Sigmoid colon (tissue), 6 donors: ENCODE measurements at regions not wholly inside any gene's neighbourhood (a gene's known extent, or its start where the extent isn't known, plus 50 kb on each side); places are given as distances from the start of the nearest gene placed in this dataset.

Experiments used
- DNase-seq: peaks from one replicate; pipeline ENCODE4 v3.0.0-alpha.2; 2019
- H3K27ac ChIP-seq, 4 donors: fragments of 200-600 bp; sonication (generic); one replicate each; pipeline ENCODE4 v1.5.1; 2016 to 2019; ENCODE audit warnings: mild to moderate bottlenecking in 1 of 4
- H3K27me3 ChIP-seq, 3 donors: fragments of 200-600 bp; sonication (generic); one replicate each; pipeline ENCODE4 v1.5.1; 2019; ENCODE audit warnings: mild to moderate bottlenecking in 1 of 3
- H3K36me3 ChIP-seq, 4 donors: fragments of 200-600 bp; sonication (generic); one replicate each; pipeline ENCODE4 v1.5.1; 2016 to 2019
- H3K4me1 ChIP-seq, 4 donors: fragments of 200-600 bp; sonication (generic); one replicate each; pipeline ENCODE4 v1.5.1; 2017 to 2019
- H3K4me3 ChIP-seq, 4 donors: fragments of 200-600 bp; sonication (generic); one replicate each; pipeline ENCODE4 v1.5.1; 2017 to 2019; ENCODE audit warnings: mild to moderate bottlenecking in 2 of 4, moderate library complexity in 1 of 4
- H3K9me3 ChIP-seq, 4 donors: fragments of 200-600 bp in 3 of 4; sonication (generic) in 3 of 4; one replicate each; pipeline versions ENCODE4 v1.5.1 to v1.6.1; 2013 to 2019
- EP300 ChIP-seq, 4 donors: sonication (generic); formaldehyde crosslinking; IDR thresholded peaks; one replicate each; pipeline ENCODE4 v1.6.1; 2017; ENCODE audit warnings: antibody characterized with exemption in 4 of 4
- POLR2A ChIP-seq, 2 donors: fragments of 450-650 bp; IDR thresholded peaks; one replicate each; pipeline ENCODE4 v1.6.1; 2016; ENCODE audit warnings: antibody characterized with exemption in 2 of 2, mild to moderate bottlenecking in 2 of 2, moderate library complexity in 2 of 2
- POLR2AphosphoS5 ChIP-seq, 4 donors: sonication (generic); formaldehyde crosslinking; IDR thresholded peaks; one replicate each; pipeline ENCODE4 v1.6.1; 2017; ENCODE audit warnings: antibody characterized with exemption in 4 of 4
- WGBS, 2 donors: extraction: QIAGEN DNeasy Blood & Tissue Kit; methylation state at CpG; one replicate each; pipeline ENCODE4 v1.1.7; 2013; 5-methylcytosine and 5-hydroxymethylcytosine counted together
- intact Hi-C: fragments of 100-400 bp; cut with DNase I; formaldehyde crosslinking; loops from one replicate; pipeline ENCODE4 v1.15.1; 2023
- TF ChIP-seq, protein P1 (sequence below), 4 experiments: fragments of 450-650 bp in 3 of 4; fragments of 200-600 bp in 1 of 4; IDR thresholded peaks; one replicate each; pipeline ENCODE4 v1.5.1; 2016 to 2019; ENCODE audit warnings: antibody characterized with exemption in 4 of 4, mild to moderate bottlenecking in 3 of 4, moderate library complexity in 2 of 4
- donor health status: healthy with polysubstance abuse.
- donor health status: healthy.

DNA sequence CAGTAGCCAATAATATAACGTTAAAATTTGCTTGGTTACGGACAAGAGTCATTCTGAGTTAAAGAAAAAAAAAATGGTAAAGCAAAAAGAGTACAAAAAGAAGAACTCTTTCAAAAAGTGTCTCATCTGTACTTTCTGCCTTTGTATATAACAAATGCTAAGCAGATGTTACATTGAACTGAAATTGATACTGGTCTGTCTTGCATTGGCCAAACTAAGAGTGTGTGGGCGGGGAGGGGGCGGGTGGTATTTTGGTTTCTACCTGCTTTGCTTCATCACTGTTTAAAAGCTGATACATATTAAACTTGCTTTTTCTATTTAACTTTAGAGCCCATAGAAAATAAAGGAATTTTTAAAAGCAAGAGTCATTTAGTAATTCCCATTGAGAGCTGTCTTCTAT, 215.0 kb upstream of the THBS1 start:
- Histone ChIP-seq H3K4me1 (peaks cover 0 to 8% (median 3%) of the 10 kb centered on the region in 4 donors), H3K9me3 (no peaks in the 10 kb centered on the region), H3K4me3 (no peak overlapping the region), H3K27ac (no peak overlapping the region), H3K27me3 (no peaks in the 10 kb centered on the region), H3K36me3 (no peaks in the 10 kb centered on the region)
- DNase-seq = no peak
- TF ChIP-seq EP300 (IDR thresholded peaks at IDR 0.05) = no peak
- intact Hi-C loops = no loop called here
- WGBS, 2 donors = 87% methylated on average over 4 of the region's 4 CpGs

DNA sequence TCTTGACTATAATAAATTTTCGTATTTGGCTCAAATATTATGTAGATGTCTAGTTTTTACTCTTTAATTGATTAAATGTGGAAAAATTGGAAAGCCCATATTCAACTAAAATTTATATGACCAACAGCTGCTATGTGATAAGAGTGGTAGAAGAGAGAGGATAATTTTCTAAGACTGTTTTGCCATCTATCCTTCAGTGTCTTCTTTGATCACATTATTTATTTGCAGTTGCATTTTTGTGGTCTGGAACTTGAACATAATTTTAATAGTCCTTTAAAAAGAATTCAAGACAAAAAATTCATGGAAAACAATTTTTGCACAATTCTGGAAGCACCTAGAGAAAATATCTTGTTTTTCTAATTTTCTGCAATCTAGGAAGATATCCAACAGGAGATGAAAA, 213.3 kb upstream of the THBS1 start:
- H3K27me3 ChIP-seq = no peaks in the 10 kb centered on the region
- DNase-seq = no peak
- no peak for TF ChIP-seq POLR2A (IDR thresholded peaks at IDR 0.05)
- TF ChIP-seq, protein P1, sequence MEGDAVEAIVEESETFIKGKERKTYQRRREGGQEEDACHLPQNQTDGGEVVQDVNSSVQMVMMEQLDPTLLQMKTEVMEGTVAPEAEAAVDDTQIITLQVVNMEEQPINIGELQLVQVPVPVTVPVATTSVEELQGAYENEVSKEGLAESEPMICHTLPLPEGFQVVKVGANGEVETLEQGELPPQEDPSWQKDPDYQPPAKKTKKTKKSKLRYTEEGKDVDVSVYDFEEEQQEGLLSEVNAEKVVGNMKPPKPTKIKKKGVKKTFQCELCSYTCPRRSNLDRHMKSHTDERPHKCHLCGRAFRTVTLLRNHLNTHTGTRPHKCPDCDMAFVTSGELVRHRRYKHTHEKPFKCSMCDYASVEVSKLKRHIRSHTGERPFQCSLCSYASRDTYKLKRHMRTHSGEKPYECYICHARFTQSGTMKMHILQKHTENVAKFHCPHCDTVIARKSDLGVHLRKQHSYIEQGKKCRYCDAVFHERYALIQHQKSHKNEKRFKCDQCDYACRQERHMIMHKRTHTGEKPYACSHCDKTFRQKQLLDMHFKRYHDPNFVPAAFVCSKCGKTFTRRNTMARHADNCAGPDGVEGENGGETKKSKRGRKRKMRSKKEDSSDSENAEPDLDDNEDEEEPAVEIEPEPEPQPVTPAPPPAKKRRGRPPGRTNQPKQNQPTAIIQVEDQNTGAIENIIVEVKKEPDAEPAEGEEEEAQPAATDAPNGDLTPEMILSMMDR (IDR thresholded peaks at IDR 0.05) = no peak
- no peak for TF ChIP-seq POLR2AphosphoS5 (IDR thresholded peaks at IDR 0.05)
- no peak for TF ChIP-seq EP300 (IDR thresholded peaks at IDR 0.05)
- no peaks in the 10 kb centered on the region for H3K36me3 ChIP-seq
- 91 to 92% methylated on average over 1 of the region's 1 CpG for WGBS, 2 donors
- no peak overlapping the region for H3K27ac ChIP-seq
- H3K4me1 ChIP-seq = peaks cover 0 to 8% (median 3%) of the 10 kb centered on the region in 4 donors
- peaks cover 0 to 8% (median 3%) of the 10 kb centered on the region in 4 donors for H3K9me3 ChIP-seq
- no peak overlapping the region for H3K4me3 ChIP-seq
- intact Hi-C loops = no loop called here

DNA sequence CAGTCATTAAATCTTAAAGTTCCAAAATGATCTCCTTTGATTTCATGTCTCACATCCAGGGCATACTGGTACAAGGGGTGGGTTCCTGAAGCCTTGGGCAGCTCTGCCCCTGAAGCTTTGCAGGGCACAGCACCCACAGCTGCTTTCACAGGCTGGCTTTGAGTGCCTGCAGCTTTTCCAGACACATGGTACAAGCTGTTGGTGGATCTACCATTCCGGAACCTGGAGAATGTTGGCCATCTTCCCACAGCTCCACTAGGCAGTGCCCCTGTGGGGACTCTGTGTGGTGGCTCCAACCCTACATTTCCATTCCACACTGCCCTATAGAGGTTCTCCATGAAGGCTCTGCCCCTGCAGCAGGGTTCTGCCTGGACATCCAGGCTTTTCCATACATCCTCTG, 211.1 kb upstream of the THBS1 start:
- TF ChIP-seq POLR2AphosphoS5 (IDR thresholded peaks at IDR 0.05) (no peak), EP300 (IDR thresholded peaks at IDR 0.05) (no peak), POLR2A (IDR thresholded peaks at IDR 0.05) (no peak)
- TF ChIP-seq, protein P1 (IDR thresholded peaks at IDR 0.05) = no peak
- Histone ChIP-seq H3K4me1 (no peaks in the 10 kb centered on the region), H3K27ac (no peak overlapping the region), H3K9me3 (peaks cover 0 to 8% (median 3%) of the 10 kb centered on the region in 4 donors), H3K36me3 (no peaks in the 10 kb centered on the region), H3K27me3 (no peaks in the 10 kb centered on the region), H3K4me3 (no peak overlapping the region)
- intact Hi-C loops = no loop called here
- 96% methylated on average over 1 of the region's 1 CpG for WGBS, 2 donors
- DNase-seq = no peak

DNA sequence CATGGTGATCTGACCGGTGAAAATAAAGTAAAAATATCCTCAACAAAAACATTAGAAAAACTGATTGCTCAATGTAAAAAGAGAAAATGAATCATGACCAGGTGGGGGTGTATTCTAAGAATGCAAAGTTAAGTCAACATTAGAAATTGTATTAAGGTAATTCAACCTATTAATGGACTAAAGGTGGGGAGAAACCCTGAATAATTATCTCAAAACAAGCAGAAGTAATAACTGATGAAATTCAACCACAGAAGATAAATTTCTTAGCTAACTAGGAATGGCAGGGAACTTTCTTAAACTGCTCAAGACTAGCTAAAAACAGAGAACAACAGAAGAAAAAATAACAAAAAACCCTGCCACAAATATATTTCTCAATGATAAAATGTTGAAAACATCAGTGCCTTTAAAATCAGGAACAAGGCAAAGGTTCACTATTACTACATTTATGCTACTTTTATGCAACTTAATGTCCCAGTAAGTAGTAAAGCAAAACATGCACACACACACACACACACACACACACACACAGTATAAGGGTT, 204.4 kb upstream of the THBS1 start:
- Histone ChIP-seq H3K36me3 (no peaks in the 10 kb centered on the region), H3K9me3 (peaks cover 0 to 5% (median under 1%) of the 10 kb centered on the region in 4 donors), H3K27me3 (no peaks in the 10 kb centered on the region), H3K4me1 (no peaks in the 10 kb centered on the region), H3K27ac (peak overlapping the region in 1 of 4 donors; percentile 1), H3K4me3 (no peak overlapping the region)
- no peak for DNase-seq
- TF ChIP-seq EP300 (IDR thresholded peaks at IDR 0.05) (no peak), POLR2AphosphoS5 (IDR thresholded peaks at IDR 0.05) (no peak), POLR2A (IDR thresholded peaks at IDR 0.05) (no peak)
- TF ChIP-seq, protein P1 (IDR thresholded peaks at IDR 0.05) = no peak
- WGBS, 2 donors = 90 to 94% methylated on average over 1 of the region's 1 CpG
- intact Hi-C loops = no loop called here

DNA sequence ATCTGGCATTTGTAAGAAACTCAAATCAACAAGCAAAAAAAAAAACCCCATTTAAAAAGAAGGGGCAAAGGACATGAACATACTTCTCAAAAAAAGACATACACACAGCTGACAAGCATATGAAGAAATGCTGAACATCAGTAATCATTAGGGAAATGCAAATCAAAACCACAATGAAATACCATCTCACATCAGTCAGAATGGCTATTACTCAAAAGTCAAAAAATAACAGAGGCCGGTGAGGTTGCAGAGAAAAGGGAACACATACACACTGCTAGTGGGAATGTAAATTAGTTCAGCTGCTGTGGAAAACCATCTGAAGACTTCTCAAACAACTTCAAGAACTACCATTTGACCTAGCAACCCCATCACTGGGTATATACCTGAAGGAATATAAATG, 199.4 kb upstream of the THBS1 start:
- no peak overlapping the region for H3K27ac ChIP-seq
- no peak overlapping the region for H3K4me3 ChIP-seq
- H3K36me3 ChIP-seq = no peaks in the 10 kb centered on the region
- H3K4me1 ChIP-seq = no peaks in the 10 kb centered on the region
- intact Hi-C loops = loop anchor here (10.0 kb wide), 1 partner anchor 57 kb away; no protein-coding TSS in a partner anchor
- no peaks in the 10 kb centered on the region for H3K9me3 ChIP-seq
- DNase-seq = no peak
- TF ChIP-seq EP300 (IDR thresholded peaks at IDR 0.05) = no peak
- TF ChIP-seq POLR2AphosphoS5 (IDR thresholded peaks at IDR 0.05) = no peak
- TF ChIP-seq POLR2A (IDR thresholded peaks at IDR 0.05) = no peak
- TF ChIP-seq, protein P1 (IDR thresholded peaks at IDR 0.05) = no peak
- 68 to 75% methylated on average over 1 of the region's 1 CpG for WGBS, 2 donors
- no peaks in the 10 kb centered on the region for H3K27me3 ChIP-seq
